Lower leg skin (tissue), 3 donors: ENCODE measurements at regions not wholly inside any gene's neighbourhood (a gene's known extent, or its start where the extent isn't known, plus 50 kb on each side); places are given as distances from the start of the nearest gene placed in this dataset.

Experiments
- CTCF ChIP-seq, 3 donors: fragments of 450-650 bp; IDR thresholded peaks; one replicate each; pipeline ENCODE4 v1.5.1; 2016; ENCODE audit warnings: antibody characterized with exemption in 3 of 3, mild to moderate bottlenecking in 3 of 3, moderate library complexity in 2 of 3
- POLR2A ChIP-seq, 2 donors: fragments of 450-650 bp; IDR thresholded peaks; one replicate each; pipeline ENCODE4 v1.6.1; 2016 to 2017; ENCODE audit warnings: antibody characterized with exemption in 2 of 2, mild to moderate bottlenecking in 1 of 2, moderate library complexity in 1 of 2

GRCh38 chr1:115501476-115501875, 140.3 kb upstream of the VANGL1 start:
- TF ChIP-seq CTCF (IDR thresholded peaks at IDR 0.05), result no peak
- TF ChIP-seq POLR2A (IDR thresholded peaks at IDR 0.05), result no peak
